Occipital lobe (tissue), 1 donor: ENCODE measurements at regions not wholly inside any gene's neighbourhood (a gene's known extent, or its start where the extent isn't known, plus 50 kb on each side); places are given as distances from the start of the nearest gene placed in this dataset.
"Not testable (repeated sequence)": the region's sequence is repeated elsewhere in the genome, so short reads cannot be mapped to it uniquely, and the experiment has no call there.

ENCODE experiments used
- DNase-seq: peaks from one replicate; lab custom pipeline; 2025; lab: John Stamatoyannopoulos, UW

DNA sequence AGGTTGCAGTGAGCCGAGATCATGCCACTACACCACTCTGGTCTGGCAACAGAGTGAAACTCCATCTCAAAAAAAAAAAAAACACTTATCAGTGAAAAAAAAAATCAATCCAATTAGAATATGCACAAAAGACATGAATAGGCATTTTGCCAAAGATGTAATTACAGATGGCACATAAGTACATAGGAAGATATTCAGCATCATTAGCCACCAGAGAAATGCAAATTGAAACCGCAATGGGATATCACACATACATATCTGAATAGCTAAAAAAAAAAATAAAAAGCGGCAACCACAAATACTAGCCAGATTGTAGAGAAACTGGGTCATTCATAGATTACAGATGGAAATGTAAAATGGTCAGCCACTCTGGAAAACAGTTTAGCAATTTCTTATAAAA is 1310.8 kb downstream of the XPNPEP1 start:
- no peak for DNase-seq

DNA sequence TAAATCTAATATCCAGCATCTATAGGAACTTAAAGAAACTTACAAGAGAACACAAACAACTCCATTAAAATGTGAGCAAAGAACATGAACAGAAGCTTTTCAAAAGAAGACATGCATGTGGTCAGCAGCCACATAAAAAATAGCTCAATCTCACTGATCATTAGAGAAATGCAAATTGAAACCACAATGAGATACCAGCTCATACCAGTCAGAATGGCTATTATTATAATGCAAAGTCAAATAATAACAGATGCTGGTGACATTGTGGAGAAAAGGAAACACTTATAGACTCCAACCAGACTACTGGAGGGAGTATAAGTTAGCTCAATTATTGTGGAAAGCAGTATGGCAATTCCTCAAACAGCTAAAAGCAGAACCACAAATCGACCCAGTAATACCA is 1314.5 kb downstream of the XPNPEP1 start:
- no peak for DNase-seq

DNA sequence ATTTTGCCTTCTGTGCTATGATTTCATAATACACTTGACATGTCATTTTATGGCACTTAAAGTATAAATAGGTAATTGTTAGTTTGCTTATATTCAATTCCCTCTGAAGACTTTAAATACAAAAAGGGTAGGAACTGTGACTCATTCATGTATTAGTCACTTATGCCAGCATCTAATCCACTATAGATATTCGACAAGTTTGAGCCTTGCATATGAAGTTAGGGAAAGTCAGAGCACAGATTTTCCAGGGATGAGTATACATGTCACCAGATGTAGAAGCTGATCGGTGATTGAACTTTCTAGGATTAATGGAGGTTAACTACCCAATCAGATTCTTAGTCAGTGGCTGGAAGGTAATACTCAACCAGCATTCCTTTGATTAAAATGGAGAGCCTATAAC is 1321.5 kb downstream of the XPNPEP1 start:
- no peak for DNase-seq

DNA sequence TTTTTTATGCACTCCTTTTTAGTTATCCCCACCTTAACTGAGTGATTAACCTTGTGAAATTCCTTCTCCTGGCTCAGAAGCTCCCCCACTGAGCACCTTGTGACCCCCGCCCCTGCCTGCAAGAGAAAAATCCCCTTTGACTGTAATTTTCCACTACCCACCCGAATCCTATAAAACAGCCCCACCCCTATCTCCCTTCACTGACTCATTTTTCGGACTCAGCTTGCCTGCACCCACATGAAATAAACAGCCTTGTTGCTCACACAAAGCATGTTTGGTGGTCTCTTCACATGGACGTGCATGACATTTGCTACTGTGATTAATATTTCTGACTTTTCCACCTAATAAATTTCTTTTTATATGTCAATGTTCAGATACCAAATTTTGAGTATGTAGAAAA is 1322.8 kb downstream of the XPNPEP1 start:
- not testable (repeated sequence) for DNase-seq

DNA sequence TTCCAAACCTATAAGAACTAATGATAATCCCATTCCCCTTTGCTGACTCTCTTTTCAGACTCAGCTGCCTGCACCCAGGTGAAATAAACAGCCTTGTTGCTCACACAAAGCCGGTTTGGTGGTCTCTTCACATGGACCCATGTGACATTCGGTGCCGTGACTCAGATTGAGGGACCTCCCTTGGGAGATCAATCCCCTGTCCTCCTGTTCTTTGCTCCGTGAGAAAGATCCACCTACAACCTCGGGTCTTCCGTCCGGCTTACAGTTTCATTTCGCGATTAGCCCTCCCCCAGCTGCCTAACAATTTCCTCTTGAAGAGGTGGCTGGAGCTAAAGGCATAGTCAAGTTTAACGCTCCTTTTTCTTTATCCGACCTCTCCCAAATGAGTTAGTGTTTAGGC is 1324.0 kb downstream of the XPNPEP1 start:
- DNase-seq: not testable (repeated sequence)

DNA sequence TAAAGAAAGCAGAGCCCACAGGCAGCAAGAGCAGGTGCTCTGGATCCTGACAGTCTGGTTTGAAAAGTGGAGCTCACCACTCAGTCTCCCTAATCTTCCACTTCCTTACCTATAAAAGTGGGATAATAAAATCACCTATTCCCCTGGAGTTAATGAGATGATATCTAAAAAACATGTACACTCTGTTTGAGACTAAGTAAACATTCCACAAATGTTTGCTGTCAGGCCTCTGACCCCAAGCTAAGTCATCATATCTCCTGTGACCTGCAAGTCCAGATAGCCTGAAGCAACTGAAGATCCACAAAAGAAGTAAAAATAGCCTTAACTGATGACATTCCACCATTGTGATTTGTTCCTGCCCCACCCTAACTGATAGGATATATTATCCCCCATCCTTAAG is 1324.5 kb downstream of the XPNPEP1 start:
- no peak for DNase-seq

DNA sequence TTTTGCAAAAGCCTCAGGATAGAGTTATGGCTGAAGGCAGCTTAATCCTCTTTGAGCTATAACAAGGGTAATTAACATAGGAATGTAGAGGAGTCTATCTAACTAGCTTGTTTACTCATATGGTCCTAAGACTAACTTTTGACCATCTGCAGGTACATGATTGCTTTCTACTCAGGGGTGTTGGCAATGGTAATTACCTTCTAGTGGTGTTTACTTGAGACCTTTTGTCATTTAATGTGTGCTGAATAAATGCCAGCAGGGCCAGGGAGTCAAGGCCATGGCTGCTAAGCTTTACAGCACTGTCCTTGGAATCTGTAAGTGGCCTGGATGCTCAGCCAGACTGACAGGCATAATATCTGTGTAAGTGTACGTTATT is 1325.0 kb downstream of the XPNPEP1 start:
- DNase-seq: no peak

DNA sequence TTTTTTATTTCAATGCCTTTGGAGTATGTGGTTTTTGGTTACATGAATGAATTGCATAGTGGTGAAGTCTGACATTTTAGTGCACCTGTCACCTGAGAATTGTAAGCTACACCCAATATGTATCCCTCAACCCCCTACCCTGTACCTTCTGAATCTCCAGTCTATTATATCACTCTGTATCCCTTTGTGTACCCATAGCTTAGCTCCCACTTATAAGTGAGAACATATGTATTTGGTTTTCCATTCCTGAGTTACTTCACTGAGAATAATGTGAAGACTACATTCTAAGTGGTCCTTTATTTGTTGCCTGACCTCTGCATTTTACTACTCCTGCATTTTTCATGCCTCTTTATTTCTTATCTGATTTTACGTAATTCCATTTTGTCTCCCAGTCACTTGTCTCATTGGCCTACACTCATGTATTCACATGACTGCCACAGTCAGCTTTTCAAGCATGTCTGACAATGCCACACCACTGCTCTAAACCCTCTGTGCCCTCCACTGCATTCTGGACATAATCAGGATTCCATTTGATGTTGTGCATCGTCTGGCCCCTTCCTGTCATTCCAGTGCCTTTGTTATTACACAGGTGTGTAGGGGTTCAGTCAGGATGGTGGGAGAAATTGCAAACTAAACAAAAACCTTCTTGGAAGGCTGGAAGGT is 1325.5 kb downstream of the XPNPEP1 start:
- no peak for DNase-seq

DNA sequence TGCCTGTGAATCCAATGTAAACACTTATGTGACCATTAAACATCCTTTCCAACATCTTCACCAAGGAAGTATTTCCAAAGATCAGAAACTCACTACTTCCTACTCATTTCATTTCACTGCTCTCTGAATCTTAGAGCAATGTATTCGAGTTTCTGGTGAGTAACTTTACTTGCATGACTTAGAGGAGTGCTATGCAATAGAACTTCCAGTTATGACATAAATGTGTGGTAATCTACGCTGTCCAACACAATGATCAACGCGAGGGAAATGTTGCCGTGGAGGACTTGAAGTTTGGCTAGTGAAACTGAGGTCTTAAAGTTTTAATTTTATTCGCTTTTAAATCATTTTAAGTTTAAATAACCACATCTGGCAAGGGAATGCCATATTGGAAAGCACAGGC is 1326.3 kb downstream of the XPNPEP1 start:
- DNase-seq: no peak

DNA sequence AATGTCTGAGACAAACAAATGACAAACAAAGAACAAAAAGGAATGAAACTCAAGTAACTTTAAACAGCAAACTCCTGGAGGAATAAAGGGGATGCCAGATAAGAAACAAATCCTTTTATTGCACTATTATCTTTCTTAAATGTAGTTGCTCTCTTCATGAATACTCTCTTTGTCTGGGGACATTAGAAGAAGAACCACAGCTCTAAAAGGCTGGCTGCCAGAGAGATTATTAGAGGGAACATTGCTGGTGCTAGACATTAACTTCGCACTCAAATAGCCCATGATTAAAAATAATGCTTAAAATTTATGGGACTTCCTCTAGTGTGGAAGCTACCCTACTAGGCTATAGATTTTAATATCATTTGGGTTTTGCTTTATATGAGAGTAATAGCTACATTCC is 1330.4 kb downstream of the XPNPEP1 start:
- DNase-seq: no peak

DNA sequence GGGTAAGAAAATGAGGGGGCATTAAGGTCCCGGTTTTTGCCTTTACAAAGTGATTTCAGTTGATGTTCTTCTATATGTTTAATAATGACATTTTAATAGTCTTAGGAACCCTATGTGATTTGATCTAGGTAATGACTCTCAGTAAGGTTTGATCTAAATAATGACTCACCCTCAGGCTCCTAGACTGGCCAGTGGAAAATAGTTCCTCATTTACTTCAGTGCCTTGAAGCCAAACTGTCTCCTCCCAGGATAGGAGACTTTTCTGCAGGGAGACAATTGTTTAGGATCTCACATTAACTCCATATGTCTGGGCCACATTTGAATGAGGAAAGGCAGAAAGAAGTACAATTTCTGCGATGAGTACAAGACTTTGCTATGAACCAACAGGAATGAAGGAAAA is 1331.9 kb downstream of the XPNPEP1 start:
- no peak for DNase-seq

DNA sequence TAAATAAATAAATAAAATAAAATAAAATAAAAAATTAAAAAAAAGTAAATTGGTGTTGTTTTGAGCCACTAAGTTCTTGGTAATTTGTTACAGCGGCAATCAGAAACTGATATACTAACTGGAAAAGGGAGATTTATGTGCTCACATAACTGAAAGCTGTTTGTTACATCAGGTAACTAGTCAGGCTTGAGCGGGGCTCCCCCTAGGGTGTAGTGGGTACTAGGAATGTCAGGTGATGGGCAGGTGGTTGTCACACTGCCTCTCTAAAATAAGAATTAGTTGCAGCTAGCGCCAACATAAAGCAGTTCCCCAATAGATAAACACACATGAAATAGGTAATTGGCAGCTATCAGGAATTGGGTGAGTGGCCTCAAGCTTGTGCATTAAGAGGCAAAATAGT is 1336.9 kb downstream of the XPNPEP1 start:
- DNase-seq: no peak

DNA sequence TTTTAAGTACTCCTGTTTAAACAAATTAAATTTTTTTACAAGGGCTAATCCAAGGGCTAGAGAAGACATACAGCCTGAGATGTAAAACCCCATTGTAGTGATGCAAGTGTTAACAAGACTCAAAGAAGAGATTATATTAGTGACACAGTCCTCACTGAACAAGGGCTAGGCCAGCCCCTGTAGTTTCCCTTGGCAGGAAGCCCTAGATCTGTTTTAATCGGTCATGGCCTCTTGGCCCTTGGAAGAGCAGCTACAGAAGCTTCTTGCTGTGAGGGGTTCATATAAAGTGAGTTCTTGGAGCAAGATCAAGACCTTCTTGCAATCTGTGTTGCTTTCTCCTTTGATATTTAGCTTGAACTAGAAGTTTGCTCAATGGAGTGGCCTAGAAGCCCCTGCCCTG is 1339.4 kb downstream of the XPNPEP1 start:
- DNase-seq: no peak

DNA sequence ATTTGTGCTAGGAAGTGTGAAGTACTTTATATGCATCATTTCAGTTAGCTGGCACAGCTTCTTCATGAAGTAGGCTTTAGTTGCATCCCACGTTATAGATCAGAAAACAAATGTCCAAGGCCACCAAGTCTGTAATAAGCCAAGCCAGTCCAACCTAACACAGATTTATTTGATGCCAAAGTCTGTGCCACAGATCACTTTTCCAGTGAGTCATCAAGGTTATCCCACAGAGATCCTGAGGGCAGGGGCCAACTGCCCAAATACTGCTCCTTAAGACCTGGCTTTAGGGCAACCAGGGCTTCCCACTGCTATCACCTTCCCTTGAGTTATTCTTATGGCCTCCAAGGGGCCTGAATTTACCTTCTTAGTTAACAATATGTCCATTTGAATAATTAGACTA is 1340.4 kb downstream of the XPNPEP1 start:
- DNase-seq: no peak

DNA sequence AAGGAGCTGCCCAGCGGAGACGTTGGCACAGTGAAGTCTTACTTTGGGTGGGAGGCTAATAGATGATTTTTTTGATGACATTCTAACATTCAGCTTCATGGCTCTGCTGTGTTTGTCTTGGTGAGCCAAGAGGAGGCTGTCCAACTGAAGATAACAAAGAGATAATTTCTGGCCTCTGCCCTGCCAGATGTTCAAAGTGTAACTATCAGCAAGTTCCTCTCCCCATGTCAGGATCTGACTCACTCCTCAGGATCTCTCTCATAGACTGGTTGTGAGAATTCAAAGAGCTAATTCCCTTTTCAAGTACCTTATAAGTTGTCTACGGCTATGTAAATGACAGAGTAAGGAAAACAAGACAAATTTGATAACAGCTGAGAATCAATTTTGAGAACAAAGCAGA is 1340.9 kb downstream of the XPNPEP1 start:
- DNase-seq: no peak

DNA sequence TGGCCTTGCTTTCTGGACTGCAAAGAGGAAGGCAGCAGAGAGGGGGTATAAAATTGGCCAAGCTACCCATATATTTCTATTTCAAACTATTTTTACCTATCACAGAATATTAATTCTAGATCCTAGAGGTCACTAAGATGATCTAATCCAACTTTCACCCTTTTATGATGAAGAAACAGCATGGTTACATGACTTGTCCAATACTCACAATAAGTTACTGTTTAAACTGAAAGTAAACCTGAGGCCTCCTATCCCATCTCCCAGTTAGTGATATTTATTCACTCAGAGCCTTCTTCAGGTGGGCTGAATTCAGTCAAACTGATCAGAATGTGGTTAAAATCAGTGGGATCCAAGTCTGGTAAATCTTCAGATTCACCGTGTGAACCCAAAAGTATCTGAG is 1345.1 kb downstream of the XPNPEP1 start:
- DNase-seq: no peak

DNA sequence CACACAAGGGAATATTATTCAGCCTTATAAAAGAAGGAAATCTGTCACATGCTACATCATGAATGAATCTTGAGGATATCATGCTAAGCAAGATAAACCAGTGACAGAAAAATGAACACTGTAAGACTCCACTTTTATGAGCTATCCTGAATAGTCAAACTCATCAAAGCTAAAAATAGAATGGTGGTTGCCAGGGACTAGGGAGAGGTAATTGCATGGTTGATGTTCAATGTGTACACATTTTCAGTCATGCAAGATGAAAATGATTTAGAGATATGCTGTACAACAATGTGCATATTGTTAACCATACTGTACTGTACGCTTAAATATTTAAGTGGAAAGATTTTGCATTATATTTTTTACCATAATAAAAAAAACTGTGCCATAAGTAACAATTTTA is 1349.1 kb downstream of the XPNPEP1 start:
- no peak for DNase-seq

DNA sequence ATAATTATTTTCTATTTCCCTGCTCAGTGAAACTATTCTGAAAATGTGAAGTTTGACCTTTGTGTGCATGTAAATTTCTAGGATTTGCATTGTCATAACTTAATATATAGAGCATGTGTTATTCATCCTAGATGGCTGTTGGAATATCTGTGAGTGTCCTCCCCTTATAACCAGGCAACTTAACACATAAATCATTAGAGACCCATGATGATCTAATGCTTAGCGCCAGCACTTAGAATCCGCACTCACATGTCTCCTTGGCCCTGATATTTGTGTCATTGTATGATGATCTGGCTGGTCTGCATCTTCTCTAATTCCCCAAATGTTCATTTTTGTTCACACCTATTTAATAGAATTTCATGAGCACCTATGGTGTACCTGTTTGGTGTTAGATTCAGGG is 1354.5 kb downstream of the XPNPEP1 start:
- no peak for DNase-seq

DNA sequence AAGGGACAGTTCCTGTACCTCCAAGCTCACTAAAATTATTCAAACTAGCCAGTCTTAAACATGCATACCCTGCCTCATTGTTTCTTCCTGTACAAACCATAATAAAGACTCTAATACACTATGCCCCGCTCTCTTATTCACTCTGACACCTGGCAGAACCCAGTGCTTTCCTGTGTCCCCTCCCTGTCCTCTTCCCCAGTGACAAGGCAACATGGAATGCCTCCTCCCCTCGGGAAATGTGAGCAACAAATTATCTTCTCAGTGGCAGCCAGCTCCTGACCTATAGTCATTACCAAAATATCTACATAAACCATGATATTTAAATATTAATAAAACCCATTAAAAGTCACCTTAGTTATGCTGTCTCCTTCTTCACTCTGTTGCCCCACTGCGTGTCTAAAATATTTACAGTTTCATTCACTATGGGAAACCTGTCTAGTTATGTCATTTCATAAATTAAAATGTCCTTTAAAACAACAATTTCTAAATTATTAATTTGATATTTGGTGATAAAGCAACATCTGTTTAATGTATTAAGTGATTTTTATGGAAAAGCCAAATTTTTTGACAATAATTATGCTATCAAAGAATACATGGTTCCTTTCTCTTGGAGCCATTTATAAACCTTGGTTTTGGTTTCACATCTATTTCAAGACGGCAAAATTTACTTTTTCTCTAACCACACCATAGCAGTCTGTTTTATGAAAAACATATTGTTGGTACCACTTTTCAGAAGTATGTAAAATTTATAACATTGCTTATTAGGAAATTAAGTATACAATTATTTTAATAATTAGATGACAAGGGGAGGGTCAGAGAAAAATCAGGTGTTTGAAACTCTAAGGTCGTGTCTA is 1355.2 kb downstream of the XPNPEP1 start:
- DNase-seq: no peak

DNA sequence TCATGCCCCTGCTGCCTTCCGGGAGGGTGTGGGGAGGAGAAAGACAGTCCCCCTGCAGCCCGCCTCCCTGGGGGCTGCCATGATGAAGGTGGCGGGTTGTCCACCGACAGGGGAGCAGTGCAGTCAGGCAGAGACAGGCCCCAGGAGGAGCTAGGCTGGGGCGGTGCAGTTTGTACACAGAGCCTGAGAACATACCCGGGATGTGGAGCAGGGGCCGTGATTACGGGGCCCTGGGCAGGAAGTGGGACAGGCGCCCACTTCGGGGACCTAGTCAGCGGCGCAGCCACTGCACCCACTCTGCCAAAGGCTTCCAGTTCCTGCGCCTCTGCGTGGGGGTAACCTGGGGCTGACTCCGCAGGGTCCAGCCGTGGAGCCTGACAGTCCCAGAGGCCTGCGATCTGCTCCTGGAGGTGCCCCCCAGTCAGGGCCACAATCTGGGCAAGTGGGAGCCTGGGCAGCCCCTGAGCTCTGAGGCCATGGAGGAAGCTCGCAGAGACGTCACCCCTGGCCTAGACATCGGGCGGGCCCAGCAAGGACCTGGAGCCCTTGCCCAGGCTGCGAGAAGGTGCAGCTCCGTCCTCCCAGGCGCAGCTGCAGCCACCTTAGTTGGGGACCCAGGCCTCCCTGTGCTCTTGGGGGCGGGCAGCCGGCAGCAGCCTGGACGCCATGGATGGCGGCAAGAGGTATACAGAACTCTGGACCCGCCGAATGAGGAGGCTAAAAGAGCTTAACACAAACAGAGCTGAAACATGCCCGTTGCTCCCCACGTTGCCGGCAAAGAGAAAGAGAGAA is 1356.8 kb downstream of the XPNPEP1 start:
- DNase-seq: no peak

DNA sequence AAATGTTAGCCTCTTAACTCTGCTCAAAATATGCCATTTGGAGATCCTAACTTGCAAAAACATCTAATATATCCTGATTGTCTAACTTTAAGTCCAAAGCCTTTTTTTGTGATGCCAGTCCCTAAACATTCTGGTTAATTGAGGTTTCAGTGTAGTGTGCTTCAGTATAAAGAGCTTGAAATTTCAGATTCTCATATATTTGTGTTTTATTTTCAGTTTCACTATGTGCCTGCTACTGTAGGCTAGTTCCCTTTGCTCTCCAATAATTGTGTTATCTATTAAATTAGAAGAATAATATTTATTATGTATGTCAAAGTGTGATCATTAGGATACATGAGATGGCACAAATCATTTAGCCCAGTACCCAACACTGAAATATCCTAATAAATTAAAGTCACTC is 1361.2 kb downstream of the XPNPEP1 start:
- DNase-seq: no peak

DNA sequence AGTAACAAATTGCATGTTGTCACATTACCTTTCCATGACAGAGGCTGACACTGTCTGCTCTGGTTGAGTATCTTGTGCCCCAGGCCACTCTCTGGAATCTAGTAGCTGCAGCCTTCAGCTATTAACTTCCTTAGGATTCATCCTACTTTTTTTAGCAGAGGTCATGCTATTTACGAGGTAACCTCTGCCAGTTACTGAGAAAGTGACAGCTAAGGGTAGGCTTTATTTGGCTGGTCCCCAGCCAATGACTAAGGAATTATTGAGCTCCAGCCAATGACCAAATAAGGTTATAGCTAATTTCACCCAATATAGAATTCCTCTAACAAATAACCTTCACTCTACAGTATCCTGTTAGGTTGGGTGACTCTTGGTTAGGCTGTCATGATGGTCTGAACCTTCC is 1361.7 kb downstream of the XPNPEP1 start:
- DNase-seq: no peak

DNA sequence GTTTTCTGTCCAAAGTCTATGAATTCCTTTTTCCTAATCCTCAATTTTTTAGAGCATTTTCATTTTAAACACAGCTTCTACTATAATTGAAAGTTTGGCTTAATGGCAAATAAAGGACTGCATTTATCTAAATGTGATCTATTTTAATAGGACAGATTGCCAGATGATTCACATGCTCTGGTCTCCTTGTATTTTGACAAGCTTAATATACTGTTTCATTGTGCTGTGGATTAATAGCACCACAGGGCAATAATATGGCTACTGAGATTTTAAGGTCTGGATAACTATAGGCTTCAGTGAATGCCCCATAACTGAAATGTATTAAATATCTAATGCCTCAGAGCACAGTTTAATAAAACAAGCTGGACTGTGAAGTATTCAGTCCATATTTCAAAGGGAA is 1362.8 kb downstream of the XPNPEP1 start:
- DNase-seq: no peak
